ENCODE measurements at regions not wholly inside any gene's neighbourhood (a gene's known extent, or its start where the extent isn't known, plus 50 kb on each side); places are given as distances from the start of the nearest gene placed in this dataset.
"Not testable (repeated sequence)": the region's sequence is repeated elsewhere in the genome, so short reads cannot be mapped to it uniquely, and the experiment has no call there.

DNA sequence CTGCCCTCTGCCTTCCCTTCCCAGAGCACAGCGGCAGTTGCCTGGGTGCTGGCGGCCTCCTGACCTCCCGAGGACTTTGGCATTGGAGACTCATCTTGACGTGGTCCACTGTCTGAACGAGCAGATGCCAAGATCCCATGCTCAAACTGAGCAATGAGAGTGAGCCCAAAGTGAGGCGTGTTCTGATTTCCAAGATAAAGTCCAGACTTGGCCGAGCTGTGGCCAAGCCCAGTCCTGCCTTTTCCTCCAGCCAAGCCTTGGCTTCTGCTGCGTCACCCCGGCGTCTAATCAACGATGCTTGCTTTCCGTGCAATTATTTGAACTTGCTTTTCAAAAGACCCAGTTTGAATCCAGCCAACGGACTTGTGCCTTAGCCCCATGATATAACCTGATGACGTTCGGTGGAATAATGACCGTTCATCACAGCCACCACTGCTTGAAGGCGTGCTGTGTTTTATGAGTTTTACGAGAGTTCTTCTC is 179.2 kb downstream of the IRF8 start:
- DNase-seq: no peak

DNA sequence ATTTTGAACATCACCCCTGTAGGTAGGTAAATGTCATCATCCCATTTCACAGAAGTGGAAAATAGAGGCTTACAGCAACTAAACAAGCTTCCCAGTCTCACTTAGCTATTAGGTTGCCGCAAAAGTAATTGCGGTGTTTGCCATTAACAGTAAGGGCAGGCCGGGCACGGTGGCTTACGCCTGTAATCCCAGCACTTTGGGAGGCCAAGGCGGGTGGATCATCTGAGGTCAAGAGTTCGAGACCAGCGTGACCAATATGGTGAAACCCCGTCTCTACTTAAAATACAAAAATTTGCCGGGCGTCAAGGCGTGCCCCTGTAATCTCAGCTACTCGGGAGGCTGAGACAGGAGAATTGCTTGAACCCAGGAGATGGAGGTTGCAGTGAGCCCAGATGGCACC is 179.7 kb downstream of the IRF8 start:
- not testable (repeated sequence) for DNase-seq

DNA sequence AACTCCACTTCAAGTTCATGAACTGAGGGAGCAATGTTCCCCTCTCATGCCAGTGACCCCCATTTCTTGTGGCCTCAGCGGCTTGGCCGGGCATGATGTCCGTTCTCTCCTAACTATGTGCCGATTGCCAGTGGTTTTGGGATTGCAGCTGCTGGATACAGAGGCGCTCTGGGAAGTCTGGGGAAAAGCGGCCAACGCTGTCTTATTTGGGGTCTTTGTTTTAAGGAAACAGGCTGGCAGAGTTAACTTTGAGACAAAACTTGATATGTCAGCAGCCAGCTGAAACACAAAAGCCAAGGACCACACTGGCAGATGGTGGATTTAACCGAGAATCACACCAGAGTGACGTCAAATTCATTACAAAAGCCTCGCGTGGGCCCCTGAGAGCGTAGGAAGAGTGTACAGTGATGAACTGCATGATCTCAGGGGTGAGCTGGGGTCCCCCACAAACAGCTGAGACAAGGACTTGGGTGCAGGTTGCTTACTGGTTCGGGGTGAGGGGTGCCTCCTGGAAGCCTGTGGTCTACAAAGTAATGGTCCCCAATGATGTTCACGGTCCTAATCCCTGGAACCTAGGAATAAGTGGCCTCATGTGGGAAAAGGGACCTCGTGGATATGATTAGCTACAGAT is 180.4 kb downstream of the IRF8 start:
- DNase-seq: no peak

DNA sequence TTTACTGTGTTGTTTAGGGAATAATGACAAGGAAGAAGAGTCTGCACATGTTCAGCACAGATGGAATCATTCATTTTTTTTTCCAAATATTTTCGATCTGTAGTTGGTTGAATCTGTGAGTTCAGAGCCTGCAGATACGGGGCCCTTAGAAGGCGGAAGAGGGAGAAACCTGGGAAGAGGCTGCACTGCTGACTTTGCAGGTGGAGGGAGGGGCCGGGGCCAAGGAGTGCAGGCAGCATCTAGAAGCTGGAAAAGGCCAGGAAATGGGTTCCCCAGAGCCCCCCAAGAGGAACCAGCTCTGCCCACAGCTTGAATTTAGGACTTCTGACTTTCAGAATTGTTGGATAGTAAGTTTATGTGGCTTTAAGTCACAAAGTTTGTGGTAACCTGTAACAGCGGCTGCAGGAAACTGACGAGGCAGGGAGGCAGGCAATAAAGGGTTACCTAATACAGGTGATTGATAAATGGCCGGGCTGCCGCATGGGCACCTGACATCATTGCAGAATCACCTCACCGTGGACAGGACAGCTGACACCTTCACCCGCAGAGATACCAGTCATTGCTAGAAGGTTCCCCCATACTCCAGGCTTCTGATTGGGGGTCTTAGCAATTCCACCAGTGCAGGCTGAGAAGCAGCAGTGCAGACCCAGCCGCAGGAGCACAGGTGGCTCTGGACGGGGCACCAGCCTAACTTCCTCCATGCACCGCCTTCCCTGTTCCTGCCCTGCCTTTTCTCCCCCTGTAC is 181.3 kb downstream of the IRF8 start:
- no peak for DNase-seq

DNA sequence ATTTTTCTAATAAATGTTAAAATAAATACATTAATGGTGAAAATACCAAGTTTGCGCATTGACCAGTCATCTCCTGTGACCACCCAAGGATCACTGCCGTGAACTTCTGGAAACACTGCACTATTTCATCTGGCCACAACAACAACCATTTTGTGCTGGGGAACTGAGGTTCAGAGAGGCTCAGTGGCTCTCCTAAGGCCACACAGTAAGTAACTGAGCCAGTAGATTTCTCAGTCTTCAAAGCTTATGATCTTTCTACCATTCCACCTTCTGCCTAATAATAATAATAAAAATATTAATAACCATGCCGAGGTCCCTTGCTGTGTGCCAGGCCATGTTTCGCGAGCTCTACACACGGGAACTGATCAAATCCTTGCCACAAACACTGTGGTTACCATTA is 182.0 kb downstream of the IRF8 start:
- DNase-seq: no peak

DNA sequence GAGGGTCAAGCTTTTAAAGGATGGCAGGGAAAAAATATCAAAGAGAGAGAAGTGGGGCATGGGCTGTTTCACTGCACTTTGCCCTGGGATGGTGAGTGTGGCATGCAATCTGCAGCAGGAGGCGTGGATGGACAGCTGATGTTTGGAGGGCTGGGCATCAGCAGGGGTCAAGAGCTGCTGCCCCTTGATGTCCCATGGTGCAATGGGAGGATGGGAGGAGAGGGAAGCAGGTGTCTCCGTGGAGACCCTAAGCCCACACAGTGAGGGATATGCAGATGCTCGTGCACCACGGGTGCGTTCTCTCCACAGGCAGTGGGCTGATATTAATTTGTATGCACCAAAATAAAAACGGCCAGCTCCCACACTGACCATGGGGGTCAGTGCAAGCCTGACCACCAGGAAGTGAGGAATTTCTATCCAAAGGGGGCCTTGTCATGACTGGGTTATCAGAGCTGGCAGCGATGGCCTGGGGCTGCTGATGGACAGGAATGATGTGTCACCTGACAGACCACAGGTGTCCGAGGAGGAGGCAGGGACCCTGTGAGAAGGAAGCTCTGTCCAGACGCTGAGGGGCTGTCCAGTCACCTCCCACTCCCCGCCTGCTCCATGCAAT is 183.6 kb downstream of the IRF8 start:
- DNase-seq: no peak

DNA sequence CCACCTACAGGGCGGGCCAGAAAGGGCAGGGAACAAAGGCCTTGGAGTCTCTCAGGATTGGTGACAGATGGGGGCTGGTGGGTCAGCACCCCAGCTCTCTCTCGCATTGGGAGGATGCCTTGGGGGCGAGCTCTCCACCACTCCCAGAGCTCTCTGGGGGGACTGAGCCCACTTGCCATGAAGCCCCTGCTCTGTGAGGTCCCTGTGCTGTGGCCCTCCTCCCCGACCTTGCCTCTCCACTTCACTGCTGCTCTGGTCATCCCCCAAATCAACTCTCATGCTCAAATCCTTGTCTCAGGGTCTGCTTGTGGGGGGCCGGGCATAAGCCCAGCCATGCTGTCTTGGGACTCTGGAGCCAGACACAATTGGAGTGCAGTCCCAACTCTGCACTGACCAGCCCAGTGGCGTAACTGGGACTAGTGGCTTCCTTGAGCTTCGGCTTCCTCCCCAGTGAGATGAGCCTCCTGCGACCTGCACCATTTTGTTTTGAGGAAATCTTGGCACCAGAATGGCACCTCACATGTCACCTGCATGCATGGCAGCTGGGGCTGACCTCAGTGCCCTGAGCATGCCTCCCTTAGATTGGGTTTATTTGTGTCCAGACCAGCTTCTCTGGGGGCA is 184.5 kb downstream of the IRF8 start:
- no peak for DNase-seq

DNA sequence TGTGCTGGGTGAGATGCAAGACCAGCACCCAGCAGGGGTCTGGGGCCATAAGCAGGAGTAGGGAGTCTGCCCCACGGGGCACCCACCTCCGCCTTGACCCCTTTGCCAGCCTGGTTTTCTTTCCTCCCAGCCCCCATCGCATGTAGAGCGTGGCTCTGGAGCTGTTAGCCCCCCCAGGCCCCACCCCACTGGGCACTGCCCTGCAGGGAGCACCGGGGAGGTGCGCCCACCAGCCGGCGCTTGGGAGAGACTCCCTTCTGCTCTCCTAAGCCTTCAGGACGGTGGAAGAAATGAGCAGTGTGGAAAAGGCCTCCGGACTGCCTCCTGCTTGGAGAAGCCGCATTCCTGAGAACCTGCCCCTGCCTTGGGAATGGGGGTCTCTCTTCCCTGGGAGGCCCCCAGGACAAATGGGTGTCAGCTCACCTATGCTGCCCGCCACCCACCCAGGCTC is 186.2 kb downstream of the IRF8 start:
- no peak for DNase-seq

DNA sequence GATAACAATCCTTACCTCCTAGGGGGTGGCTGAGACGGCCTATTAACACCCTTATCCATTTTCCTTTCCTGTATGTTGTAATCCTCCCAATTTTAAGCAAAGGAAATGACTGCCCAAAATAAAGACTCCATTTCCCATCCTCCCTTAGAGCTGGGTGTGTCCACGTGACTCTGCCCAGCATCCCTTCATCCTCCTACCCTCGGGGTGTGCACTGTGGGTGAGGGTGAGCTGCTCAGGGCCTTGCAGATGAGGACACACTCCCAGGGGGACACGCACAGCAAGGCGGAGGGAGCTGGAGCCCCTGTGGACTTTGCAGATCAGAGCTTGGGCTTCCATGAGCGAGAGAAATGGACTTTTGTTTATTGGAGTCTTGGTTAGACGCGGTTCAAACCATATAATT is 186.8 kb downstream of the IRF8 start:
- DNase-seq: no peak

DNA sequence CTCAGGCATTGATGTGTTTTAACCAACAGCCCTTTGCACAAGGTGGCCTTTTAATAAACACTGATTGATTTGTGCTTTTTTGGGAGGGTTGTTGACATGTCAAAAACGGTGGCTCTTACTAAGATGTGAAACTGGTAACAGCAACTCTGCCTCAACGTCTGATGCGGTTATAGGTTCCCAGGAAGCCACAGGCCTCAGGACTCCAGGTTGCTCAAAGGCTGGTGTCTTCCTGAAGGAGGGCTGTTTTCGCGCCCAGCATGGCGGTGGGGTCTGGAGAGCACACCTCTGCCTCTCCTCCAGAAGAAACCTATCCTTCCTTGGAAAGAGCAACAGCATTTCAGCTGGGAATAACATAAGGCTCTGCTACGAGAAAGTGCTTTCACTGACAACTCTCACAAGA is 187.5 kb downstream of the IRF8 start:
- DNase-seq: no peak

DNA sequence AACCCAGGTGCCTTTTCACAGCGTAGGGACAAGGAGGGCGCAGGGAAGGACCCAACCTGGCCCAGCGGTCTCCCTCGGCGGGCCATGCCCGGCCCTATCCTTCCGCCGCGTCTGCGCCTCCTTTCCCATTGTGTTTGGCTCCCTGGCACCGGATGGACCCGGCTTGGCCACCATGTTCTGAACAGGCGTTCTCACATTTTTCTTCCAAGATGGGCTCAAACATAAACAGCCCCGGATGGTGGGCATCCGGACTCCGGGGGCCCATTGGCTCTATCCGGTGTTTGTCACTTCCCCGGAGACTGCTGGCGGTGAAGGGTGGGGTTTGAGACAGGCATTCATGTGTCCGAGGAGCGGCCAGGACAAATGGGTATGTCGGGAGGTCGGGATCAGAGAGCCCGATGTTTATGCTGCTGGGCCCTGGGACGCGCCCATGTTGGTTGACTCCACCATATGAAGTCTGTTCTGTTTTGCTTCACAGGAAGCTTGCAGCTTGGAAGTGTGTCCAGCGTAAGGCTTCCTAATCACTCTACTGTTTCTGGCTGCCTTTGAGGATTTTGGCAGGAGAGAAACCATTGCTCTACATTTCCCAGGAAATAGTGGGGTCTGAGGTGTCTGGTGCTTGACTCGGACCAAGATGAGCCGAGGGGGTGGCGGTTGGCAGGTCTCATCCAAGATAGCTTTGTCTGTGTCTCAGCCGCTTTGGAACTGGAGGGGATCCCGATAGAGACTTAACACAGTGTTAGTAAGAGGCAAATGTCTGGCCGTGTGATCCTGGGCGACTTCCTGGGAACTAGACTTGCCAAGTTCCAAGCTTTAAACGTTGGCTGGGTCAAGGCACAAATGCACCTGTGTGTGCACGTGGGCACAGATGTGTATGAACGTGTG is 188.3 kb downstream of the IRF8 start:
- DNase-seq: no peak

DNA sequence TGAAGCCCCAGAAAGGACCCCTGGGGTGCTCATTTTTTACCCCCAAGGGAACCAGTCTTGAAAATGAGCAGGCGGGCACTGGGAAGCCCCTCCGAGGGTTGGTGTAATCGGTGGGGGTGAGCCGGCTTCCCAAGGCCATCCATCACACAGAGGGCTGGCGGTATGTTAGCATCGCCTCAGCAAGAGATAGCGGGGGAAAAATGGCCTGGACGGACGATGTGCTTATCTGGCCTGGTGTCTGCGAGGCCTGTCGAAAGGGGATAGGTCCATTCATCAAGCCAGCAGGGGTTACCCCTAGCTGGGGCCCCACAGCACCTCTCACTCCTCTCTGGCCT is 188.9 kb downstream of the IRF8 start:
- no peak for DNase-seq

DNA sequence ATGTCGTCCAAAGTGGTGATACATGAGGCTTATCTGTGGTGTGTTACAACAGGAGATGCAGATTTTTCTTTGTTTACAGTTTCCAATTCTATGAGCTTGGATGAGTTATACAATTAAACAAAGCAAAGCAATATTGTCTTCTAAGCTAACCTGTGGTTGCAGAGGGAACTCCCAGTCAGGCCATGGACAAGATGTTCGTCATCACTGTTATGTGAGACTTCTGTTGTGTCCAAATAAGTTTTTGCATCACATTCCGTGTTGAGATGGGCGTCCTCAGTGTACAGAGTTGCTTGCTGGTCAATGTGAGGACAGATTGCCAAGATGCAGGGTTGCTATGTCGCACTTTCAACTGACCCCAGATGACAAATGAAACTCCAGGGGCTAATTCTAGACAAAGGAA is 189.3 kb downstream of the IRF8 start:
- no peak for DNase-seq

DNA sequence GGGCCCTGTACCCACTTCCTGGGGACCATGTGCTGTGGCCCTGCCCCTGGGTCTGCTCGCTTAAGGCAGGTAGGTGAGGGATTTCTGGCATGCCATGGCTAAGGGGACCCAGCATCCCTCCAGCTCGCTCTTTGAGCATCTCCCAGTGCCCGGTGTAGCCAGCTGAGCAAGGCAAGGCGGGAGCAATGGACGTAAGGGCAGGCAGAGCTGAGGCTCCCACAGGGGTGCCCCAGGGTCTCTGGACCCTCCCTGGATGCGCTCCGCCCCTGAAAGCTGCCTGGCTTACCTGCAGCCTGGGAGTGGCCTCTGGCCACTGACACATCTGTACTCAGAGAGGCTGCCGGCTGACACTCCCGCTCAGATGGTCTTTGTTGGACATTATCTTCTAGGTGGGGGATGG is 189.9 kb downstream of the IRF8 start:
- no peak for DNase-seq

DNA sequence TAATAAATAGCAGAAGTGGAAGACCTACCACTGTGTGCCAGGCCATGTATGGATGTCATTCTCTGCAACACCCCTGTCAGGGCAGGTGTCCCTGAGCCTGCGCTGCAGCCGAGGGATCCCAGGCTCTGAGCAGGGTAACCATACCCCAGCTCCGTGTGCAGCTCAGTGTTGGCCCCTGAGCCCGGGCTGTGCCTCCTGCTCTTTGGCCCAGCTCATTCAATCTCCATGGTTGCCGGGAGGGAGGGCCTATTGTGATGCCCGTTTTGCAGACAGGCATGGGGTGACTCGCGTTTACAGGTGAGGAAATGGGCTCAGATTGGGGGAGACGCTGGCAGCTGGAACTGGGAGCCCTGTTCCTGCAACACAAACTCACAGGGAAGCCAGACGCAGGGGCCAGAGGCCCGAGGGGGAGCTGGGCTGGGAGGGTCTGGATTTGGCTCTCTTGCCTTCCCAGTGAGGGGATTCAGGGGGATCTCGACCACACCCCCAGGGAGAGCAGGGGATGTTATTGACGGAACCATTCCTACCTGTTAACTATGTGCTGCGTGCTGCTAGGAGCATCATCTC is 190.5 kb downstream of the IRF8 start:
- no peak for DNase-seq

DNA sequence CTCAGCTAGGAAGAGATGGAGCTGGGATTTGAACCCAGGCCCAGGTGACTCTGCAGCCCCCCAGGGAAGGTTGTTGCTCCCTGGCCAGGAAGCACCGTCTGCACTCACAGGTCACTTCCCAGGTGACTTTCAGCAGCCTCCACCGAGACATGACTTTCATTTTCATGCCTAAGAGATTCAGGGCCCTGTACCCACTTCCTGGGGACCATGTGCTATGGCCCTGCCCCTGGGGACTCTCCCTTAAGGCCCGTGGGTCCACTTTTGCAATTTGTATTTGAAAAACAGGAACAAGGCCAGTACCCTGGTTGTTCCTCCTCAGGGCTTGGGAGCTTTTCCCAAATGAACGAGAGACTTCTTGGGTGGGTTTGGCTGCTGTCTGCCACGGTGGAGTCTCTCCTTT is 191.0 kb downstream of the IRF8 start:
- DNase-seq: no peak

DNA sequence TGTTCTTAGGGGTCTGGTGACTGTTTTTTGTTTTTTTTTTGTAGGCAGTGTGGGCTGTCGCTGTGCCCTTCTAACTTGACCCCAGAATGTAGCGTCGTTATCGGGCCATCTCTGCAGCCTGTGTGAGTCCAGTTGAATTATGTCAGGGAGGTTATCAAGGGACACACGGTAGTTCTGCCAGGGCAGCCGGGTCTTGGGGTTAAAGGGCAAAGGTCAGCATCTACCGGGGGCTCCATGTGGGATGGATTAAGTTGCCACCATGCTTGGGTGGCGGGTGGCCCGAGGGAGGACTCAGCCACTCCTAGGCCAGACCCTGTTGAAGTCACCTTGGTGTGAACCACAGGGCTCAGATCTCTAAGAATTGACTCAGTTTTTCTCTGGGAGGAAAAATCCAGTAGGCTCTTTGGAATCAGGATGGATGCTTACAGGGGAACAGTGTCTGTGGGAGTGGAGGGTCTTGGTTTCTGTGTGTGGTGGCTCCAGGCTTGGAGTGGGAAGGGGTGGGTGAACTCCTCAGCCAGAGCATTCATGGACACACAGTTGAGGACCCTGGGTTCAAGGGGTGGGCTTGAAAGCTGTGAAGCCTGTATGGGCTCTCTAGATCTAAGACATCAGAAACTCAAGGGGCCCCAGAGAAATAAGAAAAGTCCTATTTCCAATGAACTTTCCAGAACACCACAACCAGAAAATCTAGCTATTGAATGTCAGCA is 191.7 kb downstream of the IRF8 start:
- no peak for DNase-seq

DNA sequence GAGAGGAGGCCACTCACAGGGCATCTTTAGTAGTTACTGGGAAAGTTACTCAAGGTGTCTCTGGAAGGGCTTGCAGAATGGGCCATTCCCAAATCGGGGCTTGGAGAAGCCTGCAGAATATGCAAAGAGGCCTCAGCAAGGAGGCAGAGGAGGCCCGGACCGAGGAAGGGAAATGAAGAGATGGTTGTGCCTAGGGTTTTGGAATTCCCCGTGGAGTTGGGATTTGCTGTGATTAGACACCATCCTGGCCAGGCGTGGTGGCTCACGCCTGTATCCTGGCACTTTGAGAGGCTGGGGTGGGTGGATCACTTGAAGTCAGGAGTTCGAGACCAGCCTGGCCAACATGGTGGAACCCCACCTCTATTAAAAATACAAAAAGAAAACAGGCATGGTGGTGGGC is 193.0 kb downstream of the IRF8 start:
- DNase-seq: no peak

DNA sequence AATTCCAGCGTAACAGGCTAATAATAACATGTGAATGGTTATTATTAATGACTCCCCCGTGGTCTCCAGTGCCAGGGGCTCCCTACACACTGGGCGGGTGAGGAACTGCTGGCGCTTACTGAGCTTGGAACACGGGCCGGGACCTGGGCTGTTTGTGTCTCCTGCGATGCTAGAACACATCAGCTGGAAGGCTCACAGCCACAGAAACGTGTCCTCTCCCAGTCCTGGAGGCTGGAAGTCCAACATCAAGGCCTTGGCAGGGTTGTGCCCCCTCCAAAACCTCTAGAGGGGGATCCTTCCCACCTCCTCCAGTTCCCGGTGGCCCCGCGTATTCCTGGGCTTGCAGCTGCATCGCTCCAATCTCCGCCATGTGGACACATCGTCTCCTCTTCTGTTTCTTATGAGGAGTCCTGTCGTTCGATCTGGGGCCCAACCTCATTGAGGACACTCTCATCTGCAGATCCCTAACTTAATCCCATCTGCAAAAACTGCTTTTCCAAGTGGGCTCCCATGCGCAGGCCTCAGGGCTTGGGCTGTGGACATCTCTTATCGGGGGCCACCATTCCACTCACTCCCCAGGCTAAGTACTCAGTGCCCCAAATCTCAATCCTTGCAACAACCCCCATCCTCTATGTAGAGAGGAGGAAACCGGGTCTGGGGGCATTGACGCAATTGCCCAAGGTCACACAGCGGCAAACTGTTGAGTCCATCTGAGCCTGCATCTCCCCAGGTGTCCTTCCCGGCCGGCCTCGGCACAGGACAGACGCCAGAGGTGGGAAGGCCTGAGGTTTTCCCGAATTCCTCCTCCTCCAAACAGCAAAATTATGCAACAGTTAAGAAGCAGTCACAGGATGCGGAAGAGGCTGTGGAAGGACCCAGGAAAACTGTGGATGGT is 193.9 kb downstream of the IRF8 start:
- DNase-seq: no peak

DNA sequence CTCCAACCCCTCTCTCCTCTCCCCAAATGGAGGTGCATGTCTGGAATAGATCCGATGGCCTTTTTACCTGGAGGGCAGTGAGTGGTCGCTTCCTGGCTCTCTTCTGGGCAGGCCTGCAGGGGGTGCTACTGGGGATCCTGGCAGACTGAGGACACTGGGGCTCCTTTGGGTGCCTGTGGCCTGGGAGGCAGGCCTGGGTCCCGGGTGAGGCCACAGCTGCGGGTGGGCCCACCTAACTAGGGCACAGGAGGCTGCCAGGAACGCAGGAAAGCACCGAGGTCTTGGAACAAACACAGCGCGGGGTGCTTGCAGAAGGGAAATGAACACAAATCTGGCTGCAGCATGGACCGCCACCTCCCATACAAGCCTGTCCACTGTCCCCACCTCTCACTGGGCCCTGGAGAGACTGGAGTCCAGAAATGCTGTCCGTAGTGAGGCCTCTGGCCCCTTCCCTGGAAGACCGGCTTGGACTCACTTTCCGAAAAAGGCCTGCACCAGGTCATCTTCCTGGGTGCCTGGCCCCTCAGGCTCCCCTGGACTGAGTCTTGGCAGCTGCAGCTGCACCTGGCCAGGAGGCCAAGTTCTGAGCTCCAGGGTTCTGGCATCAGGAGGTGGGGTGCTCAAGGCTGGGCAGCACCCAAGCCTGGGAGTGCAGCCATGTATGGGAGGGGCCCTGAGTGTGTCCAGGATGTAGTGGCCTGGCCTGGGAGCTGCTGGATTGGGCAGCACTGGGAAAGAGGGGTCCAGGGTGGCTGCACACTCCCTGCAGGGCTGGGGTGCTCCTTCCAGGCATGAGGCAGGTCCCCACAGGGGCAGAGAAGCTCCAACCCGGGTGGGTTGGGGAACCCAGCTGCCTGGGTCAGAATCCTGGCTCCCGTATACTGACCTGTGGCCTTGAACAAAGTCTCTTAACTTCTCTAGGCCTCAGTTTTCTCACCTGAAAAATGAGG is 195.1 kb downstream of the IRF8 start:
- no peak for DNase-seq
